HG03060 (cell line): ENCODE measurements at regions not wholly inside any gene's neighbourhood (a gene's known extent, or its start where the extent isn't known, plus 50 kb on each side); places are given as distances from the start of the nearest gene placed in this dataset.
"Not testable (repeated sequence)": the region's sequence is repeated elsewhere in the genome, so short reads cannot be mapped to it uniquely, and the experiment has no call there.

ENCODE experiments used
- ATAC-seq: cut with Tn5 transposase; IDR thresholded peaks from one replicate; pipeline ENCODE4 v1.9.1; 2021; ENCODE audit warnings: low read depth, moderate number of reproducible peaks; ENCODE audit not compliant: unreplicated experiment

DNA sequence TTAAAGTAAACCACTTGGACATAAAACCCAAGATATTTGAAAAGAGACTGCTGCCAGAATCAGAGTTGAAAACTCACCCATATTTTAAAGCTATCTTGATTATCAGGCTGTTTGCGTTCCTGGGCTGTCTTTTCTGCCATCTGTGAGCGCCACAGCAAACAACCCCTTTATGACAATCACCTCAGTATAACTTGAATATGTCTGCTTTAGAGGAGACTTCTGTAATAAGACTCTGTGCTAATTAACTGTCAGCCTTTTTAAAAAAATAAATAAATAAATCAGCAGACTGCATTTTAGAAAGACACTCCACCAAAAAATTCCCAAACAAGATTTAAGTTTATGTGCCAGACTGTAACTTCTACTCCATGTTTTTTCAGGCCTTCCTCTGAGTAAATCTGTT, 375.7 kb upstream of the CCNH start:
- ATAC-seq, result no peak

DNA sequence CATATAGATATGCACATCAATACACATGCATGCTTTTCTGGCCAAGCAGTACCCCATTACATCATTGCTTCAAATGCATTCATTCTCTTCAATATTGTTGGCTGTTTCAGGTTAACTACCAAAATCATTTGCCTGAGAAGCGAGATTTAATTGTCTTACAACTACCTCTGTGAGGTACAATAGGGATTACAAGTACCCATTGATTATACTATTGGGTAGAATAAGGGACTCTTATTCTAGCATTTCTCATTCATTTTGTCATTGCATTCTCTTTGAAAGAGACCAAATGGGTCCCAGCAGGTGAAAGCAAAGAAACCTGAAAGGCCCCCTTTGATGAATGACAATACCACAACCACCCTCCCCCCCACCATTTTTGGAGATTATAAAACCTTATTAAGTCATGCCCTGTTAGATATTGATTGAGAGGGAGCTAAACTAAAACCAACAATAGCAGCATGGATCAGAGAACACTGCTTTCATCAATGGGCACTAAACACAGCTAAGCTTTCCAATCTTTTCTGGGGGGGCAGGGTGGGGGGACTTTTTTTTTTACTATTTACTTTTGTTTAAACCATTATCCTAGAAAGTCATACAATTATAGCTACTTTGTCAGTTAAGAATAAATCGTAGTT, 375.0 kb upstream of the CCNH start:
- no peak for ATAC-seq

DNA sequence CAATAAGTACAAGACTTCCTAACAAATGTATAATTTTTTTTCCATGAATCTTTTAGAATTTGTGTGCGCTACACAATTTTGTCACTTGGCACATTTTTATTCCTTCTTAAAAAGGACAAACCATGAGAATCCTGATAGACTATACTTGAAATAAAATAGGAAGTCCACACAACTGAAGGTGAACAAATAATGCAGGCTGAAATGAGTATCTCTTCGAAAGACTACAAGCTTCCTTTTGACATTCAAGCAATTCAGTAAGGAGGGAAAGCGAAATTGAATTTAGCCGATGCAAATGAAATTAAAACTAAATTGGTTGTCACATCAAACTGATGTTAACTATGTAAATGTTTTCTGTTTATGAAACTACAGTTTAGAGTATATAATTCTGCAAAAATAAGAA, 374.4 kb upstream of the CCNH start:
- ATAC-seq, result no peak

DNA sequence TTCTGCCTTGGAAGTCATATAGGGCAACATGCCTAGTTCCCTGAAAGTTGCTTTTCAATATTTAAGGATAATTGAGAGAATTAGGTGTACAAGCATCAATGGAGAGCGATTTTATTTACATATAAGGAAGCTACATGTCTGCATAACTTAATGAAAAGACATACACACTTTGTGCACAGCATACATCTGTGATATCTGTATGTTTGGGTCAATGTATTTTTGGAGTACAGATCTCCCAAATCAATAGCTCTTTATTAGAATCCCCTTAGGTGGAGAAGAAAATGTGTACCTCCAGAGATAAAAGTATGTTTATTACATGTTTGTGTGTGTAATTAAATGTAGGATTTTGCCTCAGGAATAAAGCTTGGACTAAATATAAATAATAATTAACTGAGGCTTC, 373.7 kb upstream of the CCNH start:
- no peak for ATAC-seq

DNA sequence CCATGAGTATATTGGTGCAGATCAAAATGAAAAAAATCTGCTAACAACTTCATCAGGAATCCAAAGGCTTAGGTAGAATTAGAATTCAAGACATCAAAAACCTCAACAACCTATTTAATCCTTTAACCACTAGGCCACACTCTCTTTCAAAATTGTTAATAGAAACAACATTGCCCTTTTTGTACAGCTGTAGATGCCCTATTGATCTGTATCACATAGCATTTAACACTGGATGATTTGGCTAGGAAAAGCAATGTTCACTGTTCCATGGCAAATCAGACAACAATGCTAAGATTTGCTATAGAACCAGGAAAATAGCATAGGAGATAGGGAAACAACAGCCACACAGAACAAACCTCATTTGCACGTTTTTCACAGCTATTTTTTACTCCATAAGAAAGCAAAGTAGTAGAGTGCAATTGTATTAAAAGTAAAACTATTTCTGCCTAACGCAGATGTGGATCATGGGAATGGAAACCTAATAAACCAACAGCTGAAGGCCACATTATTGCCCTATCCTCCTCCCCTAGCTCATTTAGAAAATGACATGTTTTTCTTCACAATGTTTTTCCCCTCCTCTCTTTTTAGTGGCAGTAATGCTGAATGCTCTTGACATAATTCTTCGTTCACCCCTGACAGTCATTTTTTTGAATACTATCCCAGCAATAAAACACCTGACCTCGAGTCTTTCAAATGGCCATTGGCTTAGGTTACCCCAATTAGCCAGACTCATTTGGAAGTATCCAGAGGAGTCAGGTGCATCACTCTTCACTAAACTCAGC, 373.0 kb upstream of the CCNH start:
- no peak for ATAC-seq

DNA sequence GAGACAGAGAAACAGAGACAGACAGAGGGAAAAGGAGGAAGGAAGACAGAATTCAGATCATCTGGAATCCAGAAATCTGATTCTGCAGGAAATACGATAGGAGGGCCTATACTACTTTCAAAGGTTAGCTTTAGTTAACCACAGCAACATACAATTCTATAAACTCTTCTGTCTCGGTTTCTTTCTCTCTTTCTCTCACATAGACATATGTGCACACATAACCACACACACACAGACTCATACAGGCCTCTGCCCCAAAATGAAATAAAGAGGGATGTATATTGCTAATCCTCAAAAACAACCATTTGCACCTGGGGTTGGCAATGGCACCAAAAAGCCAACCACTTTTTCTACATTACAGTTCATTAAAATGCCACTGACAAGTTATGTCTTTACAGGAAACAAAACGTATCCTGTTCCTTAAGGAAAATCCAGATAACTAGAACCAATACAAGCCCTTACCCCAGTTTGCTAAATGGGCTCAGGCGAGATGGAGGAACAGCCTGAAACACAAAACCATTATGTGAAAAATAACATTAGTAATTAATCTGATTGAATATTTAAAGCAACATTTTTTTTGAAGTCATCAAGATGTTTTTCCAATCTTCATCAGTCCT, 372.3 kb upstream of the CCNH start:
- ATAC-seq, result no peak

DNA sequence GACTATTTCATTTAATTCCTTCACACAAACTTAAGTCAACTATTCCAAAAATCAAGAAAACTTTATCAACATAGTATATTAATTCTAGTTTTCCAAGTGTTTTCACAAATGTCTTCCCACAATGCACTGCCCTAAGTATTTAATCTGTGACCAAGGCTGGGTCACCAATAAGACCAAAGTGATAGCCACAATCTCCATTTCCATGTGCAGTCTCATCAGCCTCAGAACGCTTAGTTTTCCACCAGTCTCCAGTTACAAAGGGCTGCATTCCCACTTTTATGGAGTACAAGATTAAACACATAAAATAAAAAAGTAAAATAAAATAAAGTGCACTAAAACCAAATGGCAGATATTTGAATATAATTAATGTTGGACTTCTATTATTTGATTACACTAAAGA, 371.6 kb upstream of the CCNH start:
- ATAC-seq, result no peak

DNA sequence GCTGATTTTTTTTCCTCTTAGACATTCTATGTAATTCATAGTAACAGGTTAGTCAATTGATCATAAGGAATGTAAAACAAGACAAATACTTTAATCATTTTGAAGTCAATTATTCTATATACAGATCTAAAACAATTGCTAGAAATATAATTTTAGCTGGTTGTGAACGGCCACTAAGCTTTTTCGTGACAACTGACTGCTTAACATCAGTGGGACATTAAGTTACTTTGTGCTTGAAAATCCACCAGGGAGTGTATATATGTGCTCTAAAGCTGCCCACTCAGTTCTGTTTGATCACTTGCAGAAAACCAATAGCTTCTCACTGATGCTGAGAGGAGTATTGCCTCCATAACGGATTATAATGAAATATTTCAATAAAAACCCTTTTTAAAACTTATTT, 370.2 kb upstream of the CCNH start:
- ATAC-seq, result no peak

DNA sequence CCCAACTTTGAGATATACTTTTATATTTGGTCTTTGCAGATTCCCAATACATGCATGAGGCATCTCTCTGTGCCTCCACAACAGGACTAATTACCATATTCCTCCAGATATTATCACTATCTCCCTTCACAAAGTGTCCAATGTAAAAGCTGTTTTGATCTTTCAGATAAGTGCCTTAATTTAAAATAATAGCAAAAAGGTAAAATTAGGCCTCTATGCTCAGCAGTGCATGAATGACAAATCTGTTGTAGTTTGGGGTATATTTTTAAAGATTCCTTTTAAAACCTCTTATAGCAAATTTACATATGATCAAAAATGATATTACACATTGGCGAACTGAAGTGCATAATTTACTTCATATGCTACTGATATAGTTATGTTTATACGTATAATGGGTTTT, 369.2 kb upstream of the CCNH start:
- ATAC-seq, result no peak

DNA sequence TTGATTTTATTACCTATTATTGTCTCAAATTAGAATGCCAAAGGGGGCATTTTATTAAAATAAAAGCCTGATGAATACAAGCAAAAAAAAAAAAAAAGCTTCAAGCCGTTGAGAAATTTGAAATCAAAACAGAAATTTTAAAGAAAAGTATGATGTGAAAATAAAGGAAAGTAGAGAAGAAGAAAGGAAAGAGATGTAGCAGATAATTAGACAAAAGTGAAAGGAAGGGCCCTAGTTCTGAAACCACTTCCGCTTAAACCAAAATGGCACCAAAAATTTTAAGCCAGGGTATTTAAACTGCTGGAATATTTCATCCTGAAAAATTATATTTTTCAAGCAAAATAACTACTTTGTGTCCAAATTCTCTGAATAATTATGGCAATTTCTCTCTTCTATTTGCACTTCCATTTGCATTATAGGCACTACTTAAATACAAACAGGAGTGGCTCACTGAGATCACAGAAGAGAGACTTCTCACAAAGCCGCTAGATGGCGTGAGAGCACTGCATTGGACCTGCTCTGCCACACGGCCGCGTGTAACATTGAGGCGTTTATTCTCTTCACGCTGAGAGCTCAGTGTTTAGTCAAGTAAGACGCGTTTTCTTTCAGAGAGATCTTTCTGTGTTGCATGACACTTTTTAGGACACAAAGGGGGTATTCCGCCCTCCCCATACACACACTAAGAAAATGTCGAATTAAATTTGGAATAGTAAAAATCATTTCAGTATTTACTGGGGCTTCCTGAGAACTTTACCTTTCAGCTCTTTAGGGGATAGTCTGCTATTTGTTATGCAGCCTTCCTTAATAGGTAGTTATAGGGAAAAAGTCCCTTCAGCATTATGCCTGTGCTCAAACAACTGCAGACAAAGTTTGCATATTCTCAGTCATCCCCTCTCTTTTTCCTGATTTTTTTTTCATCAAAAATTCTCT, 368.4 kb upstream of the CCNH start:
- ATAC-seq, result peak; percentile 99

DNA sequence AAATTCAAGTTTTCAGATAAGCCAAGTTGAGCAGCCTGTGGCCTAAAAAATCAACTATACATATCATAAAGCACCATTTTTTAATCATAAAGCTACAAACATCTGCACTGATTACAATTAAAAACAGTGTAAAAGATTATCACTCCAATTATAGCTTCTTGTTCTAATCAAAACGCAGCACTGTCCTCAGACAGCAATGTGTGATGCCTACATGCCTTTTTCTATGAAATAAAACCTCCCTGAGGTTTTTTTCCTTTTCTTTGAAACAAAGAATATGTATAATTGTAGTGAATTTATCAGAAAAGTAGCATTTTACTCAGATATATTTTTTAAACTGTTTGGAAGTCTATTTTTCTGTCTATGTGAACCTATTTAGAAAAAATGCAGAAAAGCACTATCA, 366.1 kb upstream of the CCNH start:
- ATAC-seq, result no peak

DNA sequence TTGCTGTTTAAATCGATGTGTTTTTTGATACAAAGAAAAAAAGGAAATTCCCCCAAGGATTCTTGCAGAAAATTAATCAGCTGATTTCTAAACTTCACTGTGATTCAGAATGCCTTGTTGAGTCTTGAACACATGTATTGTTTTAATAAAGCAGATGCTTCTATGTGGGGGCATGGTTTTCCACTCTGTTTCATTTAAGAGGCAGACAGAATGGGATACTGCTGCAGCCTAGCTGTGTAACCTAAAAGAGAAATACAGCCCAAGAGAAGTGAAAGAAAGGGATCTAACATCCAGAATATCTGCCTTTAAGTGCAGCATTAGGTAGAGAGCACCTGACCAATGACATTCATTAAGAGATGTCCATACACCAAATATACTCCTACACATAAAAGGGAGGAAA, 365.1 kb upstream of the CCNH start:
- no peak for ATAC-seq

DNA sequence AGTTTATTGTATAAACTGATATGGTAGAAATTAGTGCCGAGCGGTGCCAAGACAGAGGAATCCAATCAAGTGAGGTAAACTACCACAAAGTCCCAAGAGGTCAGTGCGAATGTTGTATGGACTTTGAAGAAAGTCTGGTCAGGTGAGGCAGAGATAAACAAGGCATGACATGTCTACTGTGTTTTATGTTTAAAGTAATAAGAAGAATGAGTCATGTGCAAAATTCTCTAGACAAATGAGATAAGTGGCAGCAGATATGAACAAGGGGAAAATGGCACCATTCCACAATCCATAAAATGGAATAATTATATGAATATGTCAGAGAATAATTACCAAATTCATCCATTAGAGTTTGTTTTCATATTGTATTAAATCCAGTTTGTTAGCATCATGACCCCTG, 364.1 kb upstream of the CCNH start:
- ATAC-seq, result no peak

DNA sequence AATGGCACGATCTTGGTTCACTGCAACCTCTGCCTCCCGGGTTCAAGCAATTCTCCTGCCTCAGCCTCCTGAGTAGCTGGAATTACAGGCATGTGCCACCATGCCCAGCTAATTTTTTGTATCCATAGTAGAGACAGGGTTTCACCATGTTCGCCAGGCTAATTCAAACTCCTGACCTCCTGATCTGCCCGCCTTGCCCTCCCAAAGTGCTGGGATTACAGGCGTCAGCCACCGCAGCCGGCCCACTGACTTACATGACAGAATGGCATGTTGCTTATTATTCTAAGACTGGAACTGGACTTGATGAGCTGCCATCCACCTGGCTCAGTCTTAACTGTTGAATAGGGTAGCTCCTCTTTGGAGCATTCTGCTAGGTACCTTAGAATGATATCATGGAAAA, 363.6 kb upstream of the CCNH start:
- not testable (repeated sequence) for ATAC-seq

DNA sequence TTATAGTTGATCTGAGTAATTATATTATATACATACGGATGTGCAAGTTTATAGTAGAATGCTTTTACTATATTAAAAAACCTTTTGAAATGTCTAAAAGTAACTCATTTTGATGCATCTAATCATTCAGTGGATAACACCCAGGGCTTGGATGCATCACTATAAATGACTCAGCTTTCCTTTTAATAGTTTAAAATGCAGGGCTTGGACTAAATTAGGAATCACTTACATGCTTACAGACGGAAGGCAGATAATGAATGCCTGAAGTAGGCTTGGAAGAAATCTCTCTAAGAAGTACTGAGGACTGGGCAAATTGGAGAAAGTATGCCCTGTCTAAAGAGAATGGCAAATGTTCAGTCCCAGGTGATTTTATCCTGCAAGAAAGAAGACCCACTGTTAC, 362.5 kb upstream of the CCNH start:
- no peak for ATAC-seq

DNA sequence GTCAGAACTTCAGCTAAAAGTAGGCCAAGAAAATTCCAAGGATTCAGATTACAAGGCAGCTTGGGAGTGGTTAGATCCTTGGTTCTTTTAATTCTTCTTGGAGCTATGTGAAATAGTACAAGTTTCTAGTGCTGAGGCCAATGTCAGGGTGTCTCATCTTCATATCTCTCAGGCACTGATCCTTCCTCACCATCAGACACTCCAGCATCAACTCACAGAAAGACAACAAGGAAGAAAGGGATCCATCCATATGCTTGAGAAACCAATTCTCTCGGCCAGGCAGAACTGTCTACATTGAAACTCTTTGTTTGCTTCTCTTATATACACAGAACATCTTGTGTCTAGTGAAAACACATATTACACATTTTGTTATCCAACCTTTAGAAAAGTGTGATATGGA, 362.1 kb upstream of the CCNH start:
- ATAC-seq, result no peak

DNA sequence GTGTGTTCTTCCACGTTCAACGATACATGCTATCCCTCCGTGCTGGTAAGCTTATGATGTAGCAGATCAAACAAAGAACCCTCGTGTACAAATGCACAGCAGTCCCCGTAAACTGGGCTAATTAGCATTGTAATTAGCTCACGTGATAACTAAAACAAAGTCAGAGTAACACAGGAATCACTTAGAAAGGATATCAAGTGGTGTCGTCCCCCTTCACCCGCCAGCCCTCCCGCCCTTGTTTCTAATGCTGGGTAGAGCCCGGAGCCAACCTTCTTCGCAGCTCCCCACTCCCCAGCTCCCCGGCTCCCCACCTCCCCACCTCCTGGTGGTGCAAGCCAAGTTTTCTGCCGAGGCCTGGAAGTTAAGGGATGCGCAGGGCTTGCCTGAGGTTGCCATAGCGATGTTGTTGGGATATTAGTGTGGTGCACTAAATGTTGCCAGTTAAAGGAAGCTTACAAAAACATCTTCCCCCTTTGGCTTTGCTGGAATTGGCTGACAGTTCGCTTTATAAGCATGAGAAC, 357.9 kb upstream of the CCNH start:
- no peak for ATAC-seq

DNA sequence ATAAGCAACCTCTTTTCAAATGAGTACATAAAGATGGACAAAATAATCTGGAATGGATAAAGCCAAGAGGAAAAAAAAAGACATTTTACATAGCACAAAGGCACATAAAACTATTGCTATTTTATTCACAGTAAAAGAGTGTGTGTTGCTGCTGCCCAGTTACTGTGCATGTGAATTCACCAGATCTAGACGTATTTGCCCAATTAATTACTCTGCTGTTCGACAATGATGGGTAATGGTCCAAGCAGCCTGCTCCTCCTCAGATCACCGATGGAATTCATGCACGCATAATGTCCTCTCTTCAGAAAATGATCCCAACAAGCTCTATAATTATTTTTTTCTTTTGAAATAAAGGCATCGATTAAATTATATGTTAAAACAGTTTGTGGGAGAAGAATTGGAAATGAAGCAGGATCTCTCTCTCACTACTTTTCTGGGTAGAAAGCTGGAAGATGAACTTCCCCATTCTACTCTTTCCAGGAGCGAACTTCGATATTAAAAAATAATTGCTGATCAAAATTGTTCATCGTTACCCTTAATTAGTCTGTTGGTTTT, 357.4 kb upstream of the CCNH start:
- no peak for ATAC-seq

DNA sequence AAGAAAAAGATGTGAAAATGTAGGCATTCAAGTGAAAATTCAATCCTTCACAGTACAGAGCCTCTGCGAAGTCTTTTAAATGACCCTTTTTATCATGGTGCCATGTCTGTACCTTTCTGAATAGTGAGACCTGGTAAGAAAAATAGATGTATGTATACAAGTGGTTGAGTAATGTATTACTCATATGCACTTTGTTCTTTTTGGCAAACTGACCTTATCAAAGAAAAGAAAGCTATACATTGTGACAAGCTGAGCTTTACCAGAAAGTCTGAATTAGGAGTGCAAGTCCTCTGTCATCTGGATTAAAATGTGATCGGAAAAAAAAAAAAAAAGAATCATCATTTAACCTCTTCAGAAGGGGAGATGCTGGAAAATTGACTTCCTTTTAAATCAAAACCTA, 356.4 kb upstream of the CCNH start:
- no peak for ATAC-seq

DNA sequence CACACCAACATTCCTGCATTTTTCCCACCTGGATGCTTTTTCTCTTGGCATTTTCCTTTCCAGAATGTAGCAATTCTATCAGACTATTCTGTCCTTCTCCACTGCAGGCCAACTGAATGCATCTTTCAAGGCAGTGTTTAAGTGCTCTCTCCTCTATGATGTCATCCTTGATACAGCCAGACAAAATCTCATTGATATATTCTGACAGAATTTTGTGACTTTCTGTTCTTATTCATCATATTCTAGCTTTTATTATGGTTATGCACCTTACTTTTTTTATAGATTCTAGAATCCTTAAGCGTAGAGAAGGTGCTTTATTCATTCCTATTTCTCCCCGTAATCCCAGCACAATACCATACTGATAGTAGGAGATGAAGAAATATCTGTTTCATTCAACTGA, 355.5 kb upstream of the CCNH start:
- no peak for ATAC-seq
